HG03460 (cell line): ENCODE measurements at regions not wholly inside any gene's neighbourhood (a gene's known extent, or its start where the extent isn't known, plus 50 kb on each side); places are given as distances from the start of the nearest gene placed in this dataset.

Experiments
- ATAC-seq: cut with Tn5 transposase; IDR thresholded peaks from one replicate; pipeline ENCODE4 v1.9.1; 2021; ENCODE audit not compliant: unreplicated experiment

- ATAC-seq: no peak
Observed at GRCh38 chr3:61311044-61311443, 59.8 kb upstream of the FHIT start.

- ATAC-seq: no peak
Observed at GRCh38 chr3:61315871-61316270, 64.6 kb upstream of the FHIT start.

- ATAC-seq: no peak
Observed at GRCh38 chr3:61323094-61323493, 71.8 kb upstream of the FHIT start.

- ATAC-seq: no peak
Observed at GRCh38 chr3:61331929-61332552, 80.8 kb upstream of the FHIT start.

GRCh38 chr3:61333192-61333961, 82.1 kb upstream of the FHIT start:
- ATAC-seq: no peak

GRCh38 chr3:61334783-61335182, 83.5 kb upstream of the FHIT start:
- no peak for ATAC-seq

- ATAC-seq: no peak
Observed at GRCh38 chr3:61340931-61341461, 89.7 kb upstream of the FHIT start.

- ATAC-seq: no peak
Observed at GRCh38 chr3:61343543-61343942, 92.3 kb upstream of the FHIT start.

GRCh38 chr3:61345020-61345419, 93.8 kb upstream of the FHIT start:
- ATAC-seq: no peak

GRCh38 chr3:61347981-61348380, 96.7 kb upstream of the FHIT start:
- no peak for ATAC-seq

GRCh38 chr3:61349717-61350116, 98.5 kb upstream of the FHIT start:
- ATAC-seq: no peak

GRCh38 chr3:61350782-61351309, 99.6 kb upstream of the FHIT start:
- no peak for ATAC-seq

- ATAC-seq: no peak
Observed at GRCh38 chr3:61352306-61352705, 101.1 kb upstream of the FHIT start.

GRCh38 chr3:61353382-61353781, 102.1 kb upstream of the FHIT start:
- ATAC-seq: no peak

GRCh38 chr3:61354604-61355003, 103.4 kb upstream of the FHIT start:
- no peak for ATAC-seq

- no peak for ATAC-seq
Observed at GRCh38 chr3:61356685-61357084, 105.4 kb upstream of the FHIT start.

- no peak for ATAC-seq
Observed at GRCh38 chr3:61357902-61358301, 106.7 kb upstream of the FHIT start.

GRCh38 chr3:61358364-61358763, 107.1 kb upstream of the FHIT start:
- ATAC-seq: peak; percentile 99

- no peak for ATAC-seq
Observed at GRCh38 chr3:61360297-61360965, 109.2 kb upstream of the FHIT start.

- ATAC-seq: no peak
Observed at GRCh38 chr3:61369678-61370077, 118.4 kb upstream of the FHIT start.

- no peak for ATAC-seq
Observed at GRCh38 chr3:61371123-61371522, 119.9 kb upstream of the FHIT start.

GRCh38 chr3:61372723-61373122, 121.5 kb upstream of the FHIT start:
- ATAC-seq: no peak
